NCI-H2107 treated with DMSO at 0.1 percent for 48 hours (cell line): ENCODE measurements at regions not wholly inside any gene's neighbourhood (a gene's known extent, or its start where the extent isn't known, plus 50 kb on each side); places are given as distances from the start of the nearest gene placed in this dataset.

Experiments
- DNase-seq: peaks from one replicate; lab custom pipeline; 2025; ENCODE audit not compliant: unreplicated experiment; lab: John Stamatoyannopoulos, UW

- DNase-seq: no peak
Measured at GRCh38 chr1:5751163-5751540, 241.1 kb downstream of the NPHP4 start.

DNA sequence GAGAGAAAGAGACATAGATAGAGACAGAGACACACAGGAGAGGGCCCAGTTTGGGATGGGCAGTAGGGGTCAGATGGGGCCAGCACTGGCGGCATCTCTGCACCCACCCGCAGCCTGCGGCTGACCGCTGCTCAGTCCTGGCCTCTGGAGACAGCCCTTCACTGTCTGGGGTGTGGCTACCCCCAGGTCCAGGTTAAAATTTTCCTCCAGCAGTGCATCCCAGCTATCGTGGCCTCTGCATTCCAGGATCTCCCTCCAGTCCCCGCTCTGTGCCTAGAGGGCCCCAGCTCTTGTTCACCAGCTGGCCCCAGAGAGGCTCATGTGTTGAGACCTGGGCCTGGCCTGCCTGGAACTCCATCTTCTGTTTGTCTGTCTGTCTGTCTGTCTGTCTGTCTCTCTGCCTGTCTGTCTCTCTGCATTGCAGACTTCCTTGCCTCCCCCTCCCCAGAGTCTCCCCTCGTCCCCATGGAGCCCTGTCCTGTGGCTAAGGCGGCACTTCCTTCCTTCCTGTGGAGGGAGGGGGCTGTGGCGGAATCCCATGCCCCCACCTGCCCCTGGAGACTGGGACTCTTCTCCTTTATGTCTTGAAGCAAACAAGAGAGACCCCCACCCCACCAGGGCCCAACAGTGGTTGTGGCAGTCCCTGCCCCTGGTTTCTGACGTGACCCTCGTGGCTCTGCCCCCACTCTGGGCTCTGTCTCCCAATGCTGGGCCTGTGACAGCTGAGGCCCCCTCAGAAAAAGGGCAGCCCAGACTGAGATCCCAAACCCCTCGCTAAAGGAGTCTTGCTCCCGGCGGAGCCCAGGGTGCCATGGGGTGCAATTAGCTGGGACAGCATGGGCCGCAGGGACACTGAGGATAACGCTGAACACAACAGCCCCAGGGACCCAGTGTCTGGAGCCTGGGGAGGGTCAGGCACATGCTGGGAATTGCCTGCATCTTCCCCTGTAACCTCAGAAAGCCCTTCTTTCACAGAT lies 241.8 kb downstream of the NPHP4 start:
- DNase-seq: no peak

GRCh38 chr1:5748286-5749225 lies 243.7 kb downstream of the NPHP4 start:
- no peak for DNase-seq

DNA sequence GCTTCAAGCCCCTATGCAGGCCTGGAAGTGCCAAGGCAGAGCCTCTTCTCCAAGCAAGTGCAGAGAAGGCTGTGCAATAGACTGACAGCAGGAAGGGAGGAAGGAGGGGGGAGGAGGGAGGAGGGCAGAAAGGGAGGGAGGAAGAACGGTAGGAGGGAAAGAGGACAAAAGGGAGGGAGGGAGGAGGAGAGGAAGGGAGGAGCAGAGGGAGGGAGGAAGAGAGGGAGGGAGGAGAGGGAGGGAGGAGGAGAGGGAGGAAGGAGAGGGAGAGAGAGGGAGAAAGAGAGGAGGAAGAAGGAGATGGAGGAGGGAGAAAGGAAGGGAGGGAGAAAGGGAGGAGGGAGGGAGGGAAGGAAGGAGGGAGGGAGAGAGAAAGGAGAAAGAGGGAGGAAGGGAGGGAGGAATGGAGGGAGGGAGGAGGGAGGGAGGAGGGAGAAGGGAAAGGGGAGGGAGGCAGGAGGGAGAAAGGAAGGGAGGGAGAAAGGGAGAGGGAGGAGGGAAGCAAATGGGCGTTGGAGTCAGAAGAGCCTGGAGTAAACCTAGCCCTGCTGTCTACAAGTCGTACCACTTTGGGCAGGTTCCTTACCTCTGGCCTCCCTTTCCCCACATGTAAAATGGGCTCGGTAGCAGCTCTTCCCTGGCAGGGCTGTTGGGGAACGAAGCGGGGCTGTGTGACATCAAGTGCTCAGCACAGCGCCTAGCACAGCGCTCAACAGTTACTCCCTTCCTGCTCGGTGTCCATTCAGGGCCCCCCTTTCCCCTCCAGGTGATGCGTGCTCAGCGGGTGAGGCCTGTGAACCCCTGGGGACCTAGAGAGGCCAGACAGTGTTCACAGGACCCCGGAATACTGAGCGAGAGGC lies 244.6 kb downstream of the NPHP4 start:
- DNase-seq: no peak

DNA sequence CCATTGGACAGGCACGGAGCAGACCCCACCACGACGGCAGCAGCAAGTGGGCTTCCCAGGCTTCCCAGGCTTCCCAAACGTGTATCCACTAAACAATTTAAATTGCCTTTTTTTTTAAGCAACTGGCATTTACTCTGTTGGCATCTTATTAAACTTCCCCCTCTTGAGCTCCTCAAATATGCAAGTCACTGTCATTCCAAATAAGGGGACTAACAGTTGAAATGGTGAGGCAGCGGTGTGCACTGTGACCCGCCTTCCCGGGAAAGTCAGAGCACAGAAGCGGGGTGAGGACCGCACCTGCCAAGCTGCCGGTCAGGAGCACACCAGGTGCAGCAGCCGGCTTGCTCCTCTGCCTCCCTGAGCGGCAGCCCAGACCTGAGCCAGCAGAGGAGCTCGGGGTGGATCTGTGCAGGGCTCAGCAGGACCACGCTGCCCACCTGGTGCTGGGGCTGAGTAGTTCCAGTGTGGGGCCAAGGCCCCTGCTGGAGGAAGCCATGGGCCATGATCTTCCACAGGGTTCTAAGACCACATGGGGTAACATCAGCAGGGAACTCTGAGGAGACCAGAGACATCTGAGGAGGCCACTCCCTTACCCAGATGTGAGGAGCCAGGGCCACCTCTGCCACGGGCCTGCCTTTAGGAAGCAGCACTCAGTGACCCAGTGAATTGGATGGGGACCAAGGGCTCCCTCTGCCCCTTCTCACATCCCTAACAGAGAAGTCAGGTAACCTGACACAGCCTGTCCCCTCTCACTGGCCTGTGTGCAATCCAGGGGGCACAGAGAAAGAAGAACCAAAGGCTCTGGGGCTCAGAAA lies 245.4 kb downstream of the NPHP4 start:
- DNase-seq: no peak

DNA sequence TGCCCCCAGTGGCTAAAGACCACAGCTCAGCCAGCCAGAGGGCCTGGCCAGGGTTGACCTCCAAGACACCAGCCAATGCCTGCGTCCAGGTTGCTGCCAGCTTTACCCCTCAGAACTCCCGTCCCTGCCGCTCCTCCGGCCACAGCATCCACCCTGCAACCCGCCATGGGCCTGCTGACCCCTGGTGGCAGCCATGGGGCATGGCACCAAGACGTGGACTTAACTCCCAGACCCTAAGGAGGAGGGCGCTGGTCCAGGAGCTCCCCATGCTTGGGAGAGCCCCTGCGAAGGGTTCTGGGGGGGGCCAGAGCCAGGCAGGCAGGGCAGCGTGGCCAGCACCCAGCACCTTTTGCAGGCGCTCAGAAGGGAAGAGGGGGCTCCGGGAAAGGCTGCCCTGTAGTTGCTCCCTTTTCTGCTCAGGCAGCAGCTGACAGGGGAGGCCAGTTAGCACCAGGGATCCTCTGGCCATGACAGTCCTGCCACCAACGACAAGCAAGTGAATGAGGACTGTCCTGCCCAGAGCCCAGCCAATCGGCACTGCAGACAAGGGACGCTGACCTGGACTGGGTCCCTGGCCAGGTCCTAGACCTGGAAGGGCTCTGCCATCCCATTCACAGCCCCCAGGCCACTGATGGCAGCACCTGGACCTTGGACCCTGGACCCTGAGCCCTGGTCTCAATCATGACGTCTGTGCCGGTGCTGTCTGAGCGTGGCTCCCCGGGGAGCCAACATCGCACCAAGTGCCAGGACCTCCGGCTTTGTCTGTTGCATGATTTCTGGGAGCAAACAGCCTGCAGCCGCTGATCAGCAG lies 246.2 kb downstream of the NPHP4 start:
- no peak for DNase-seq

GRCh38 chr1:5744911-5745799 lies 247.1 kb downstream of the NPHP4 start:
- DNase-seq: no peak

- DNase-seq: no peak
Measured at GRCh38 chr1:5744341-5744740, 247.9 kb downstream of the NPHP4 start.

DNA sequence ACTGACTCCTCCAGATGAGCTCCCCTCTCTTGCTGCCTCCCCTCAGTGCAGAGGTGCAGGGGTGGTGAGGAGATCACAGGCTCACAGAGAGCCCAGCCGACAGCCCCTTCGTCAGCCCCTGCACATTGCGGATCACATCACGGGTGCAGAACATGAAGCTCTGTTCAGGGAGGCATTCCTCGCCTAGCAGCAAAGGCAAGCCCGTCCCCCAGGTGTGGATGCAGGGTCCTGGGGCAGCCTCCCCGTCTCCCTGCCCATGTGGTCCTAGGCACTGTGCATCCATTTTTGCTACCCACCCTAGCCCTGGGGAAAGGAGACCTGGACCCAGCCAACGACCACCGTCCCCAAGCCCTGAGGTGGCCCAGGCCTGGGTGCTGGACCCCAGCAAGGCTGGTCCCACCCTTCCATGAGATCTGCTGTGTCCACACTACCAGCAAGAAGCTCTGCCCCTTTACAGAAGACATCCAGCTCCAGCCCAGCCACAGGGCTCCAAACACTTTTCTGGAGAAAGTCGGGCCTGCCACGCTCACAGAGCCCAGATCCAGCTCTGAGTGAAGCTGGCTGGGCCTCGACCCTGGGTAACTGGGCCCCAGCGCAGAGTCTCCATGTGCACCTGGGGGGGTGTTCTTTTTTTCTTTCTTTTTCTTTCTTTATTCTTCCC lies 248.7 kb downstream of the NPHP4 start:
- DNase-seq: no peak

DNA sequence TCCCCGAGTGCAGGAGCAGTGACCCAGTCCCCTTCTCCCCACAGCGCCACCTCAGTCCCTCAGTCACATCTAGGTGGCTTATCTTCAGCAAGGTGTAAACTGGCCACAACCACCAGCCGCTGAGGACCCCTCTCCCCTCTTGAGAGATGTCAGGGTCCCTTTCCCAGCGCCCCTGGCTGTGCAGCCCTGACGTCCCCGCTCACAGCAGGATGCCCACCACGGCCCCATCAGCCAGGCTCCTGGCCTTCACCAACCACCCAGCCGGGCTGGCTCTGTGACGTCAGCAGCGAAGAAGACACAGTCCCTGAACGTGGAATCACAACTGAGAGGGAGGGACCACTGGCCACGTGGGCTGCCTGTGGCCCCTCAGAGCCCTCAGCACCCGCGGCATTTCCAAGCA lies 249.4 kb downstream of the NPHP4 start:
- DNase-seq: no peak

GRCh38 chr1:5742032-5742431 lies 250.2 kb downstream of the NPHP4 start:
- DNase-seq: no peak

GRCh38 chr1:5740865-5741860 lies 251.1 kb downstream of the NPHP4 start:
- no peak for DNase-seq

DNA sequence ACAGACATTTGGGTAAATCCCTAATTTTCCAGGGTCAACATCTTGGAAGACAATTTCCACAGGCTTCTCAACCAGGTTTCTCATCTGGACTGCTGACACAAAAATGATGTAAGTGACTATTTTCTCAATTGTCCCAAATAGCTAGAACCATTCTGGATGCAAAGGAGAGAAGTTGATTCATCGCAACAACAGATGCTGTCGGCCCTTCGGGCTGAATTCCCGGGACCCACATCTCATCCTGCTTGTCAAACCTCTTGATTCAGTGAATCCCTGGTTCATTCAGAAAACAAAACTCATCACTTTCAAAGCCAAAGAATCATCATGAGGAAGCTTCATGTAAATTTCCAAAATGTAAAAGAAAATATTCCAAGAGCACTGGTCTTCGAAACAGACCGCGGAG lies 251.8 kb downstream of the NPHP4 start:
- DNase-seq: no peak

GRCh38 chr1:5739561-5740078 lies 252.6 kb downstream of the NPHP4 start:
- no peak for DNase-seq

DNA sequence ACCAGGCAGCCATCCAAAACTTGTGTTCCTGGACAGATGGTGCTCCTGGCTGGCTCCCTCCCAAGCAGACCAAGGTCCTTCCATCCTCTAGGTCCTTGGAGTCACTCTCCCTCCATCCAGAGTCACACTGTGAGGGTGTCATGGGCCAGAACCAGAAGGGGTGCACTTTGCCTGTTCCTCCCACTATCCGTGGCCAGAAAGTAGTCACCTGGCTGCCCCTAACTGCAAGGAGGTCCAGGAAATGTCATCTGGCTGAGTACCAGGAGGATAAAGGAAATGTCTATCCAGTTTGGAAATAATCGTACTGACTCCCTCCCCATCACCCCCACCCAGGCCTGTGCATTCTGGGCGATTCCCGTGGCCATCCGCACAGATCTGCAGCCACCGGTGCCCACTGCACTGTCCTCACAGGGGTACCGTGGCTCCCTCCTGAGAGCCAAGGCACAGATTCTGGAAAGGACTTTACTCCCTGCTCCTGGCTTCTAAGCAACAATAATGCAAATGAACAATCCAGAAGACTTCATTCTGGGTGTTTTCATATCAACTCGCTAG lies 253.2 kb downstream of the NPHP4 start:
- DNase-seq: no peak

GRCh38 chr1:5737081-5737480 lies 255.1 kb downstream of the NPHP4 start:
- DNase-seq: no peak
